GM19328 (cell line): ENCODE measurements at regions not wholly inside any gene's neighbourhood (a gene's known extent, or its start where the extent isn't known, plus 50 kb on each side); places are given as distances from the start of the nearest gene placed in this dataset.

Experiments used
- ATAC-seq: cut with Tn5 transposase; IDR thresholded peaks from one replicate; pipeline ENCODE4 v1.9.1; 2021; ENCODE audit warnings: mild to moderate bottlenecking, moderate library complexity; ENCODE audit not compliant: unreplicated experiment

DNA sequence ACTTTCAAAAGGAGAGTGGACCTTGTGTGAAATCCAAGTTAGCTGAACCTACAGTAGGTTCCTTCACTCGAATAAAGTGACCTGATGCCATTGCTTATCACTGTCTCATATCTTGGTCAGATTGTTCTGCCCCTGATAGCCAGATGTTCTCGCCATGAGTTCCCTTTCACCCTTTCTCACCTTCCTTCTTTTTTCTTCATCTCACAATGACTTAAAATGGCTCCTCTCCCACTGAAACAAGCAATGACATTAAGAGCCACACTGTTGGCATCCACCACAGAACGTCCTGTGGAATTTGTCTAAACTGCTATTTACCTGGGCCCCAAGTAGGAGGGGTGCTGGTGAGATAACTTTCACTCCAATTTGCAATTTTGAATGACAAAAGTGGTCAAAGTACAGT, 227.6 kb upstream of the PPP1R2C start:
- no peak for ATAC-seq

DNA sequence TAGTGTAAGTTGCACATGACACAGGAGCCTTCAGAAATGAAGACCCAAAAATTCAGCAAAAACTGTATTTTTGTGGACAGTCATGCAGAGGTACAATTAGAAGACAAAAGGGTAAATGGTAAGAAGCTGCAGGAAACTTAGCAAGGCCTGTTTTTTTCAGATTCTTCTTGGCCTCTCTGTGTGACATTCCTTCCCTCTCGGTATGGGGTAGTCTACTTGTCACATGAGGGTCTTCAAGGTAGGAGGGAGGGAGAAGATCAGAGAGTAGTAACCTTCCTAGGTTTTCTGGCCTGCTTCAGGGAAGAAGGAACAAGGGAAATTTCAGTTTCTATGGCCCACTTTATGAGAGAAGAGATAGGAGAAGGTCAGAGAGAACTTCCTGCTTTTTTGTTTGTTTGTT, 230.4 kb upstream of the PPP1R2C start:
- no peak for ATAC-seq

DNA sequence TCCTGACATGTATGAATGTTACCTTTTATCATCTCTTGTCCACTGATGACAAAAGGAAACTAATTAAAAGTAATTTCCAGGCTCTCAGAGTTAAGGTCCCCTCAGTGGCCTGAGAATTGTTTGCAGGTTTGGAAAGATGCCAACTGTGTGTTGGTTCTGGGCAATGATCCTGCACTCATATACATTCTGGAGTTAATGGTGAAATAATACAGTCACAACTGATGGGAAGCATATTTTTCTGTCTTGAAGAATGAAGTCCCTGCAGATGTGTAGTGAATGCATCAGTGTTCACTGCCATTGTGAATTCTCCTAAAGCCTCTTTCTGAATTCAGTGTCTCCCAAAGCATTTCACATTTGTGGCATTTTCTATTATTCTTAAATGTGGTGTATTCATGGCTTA, 238.1 kb upstream of the PPP1R2C start:
- ATAC-seq = no peak

DNA sequence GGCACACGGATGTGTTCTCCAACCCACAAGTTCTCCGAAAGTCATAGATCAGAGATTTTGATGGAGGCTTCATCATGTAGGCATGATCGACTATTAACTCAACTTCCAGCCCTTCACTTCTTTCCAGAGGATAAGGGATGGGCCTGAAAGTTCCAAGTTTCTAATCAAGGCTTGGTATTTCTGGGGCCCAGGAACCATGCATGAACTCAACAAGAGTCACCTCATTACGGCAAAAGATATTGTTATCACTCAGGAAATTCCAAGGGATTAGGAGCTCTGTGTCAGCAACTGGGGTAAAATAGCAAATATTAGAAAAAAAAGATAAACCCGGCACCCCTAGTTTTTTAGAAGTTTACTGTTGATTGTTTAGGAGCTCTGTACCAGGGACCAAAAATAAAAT, 240.1 kb upstream of the PPP1R2C start:
- no peak for ATAC-seq

DNA sequence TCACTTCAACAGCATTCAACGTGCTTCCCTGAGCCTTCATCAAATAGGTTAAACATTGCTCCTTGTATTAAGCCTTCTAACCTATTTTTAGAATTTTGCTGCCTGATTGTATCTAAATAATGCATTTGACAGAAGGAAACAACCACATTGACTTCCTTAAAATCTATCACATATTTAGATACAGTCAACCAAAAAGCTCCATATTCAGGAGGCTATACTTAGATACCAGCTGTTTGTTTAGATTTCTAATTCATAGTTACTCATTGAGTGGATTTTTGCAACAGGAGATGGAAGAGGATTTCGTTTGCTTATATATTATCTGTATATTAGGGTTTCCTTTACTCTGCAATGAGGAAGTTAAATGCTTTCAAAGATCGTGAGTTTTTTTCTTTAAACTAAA, 241.1 kb upstream of the PPP1R2C start:
- ATAC-seq = no peak

DNA sequence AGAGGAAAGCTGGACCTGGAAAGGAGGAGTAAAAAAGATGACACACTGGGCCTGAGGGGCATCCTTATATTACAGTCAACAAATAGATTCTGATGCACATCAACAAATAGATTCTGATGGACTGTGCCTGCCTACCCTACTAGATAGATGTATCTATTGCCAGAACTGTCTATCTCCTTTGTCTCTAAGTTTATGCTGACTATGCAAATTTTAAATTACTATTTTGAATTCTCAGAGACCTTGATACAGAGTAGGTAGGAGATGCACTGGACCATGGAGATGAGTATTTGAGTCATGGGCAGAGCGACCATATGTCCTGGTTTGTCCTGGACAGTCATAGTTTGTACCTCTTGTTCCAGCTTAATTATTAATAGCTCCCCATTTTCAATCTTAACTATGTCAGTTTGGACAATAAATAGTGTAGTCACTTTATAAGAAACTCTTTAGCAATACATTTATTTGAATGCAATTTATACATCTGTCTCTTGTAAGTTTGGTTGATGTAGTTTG, 247.9 kb upstream of the PPP1R2C start:
- no peak for ATAC-seq

DNA sequence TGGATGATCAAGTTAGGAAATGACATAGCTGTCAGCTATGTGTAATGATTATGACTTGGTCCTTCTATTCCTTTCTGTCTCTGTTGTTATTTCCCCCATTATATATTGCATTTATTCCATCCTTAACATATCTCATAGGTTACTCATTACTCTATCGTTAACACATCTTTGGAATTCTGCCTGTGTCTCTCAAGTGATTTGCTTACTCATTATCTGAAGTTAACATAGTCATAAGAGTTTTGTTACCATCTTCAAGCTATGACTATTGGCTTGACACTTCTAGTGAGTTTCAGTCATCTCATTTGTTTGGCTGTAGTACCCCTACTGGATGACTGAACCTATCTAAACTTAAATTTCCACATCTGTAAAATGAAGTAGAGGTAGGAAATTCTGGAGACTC, 286.1 kb upstream of the PPP1R2C start:
- ATAC-seq = no peak

DNA sequence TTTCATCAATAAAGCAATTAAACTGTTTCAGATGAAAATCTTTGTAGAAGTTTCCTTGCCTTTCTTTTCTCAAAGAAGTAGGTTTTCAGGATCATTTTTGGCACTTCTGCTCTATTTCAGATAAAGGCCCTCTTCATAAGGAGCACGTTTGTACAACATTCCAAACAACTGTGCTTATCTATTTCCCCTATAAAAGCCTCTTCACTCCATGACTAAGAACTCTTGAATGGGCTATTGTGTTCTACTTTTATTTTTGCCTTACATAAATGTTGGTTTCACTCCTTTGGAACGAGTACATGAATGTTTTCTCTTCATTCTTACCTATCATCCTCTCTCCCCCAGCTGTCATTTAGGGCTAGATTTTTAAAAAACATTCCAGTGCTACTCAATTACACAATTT, 288.0 kb upstream of the PPP1R2C start:
- no peak for ATAC-seq

DNA sequence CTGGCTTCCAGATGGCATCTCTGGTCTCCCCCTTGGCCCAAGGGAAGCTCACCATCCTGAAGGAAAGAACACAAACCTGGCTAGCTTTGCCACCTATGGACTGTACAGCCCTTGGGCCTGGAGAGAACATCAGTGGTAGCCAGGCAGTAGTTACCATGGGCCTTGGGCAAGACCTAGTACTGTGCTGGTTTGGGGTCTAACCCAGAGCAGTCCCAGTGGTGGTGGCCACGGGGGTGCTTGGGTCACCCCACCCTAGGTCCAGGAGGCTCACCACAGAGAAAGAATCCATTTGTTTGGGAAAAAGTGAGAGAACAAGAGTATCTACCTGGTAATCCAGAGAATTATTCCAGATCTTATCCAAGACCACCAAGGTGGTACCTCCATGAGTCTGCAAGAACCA, 290.7 kb upstream of the PPP1R2C start:
- ATAC-seq = no peak

DNA sequence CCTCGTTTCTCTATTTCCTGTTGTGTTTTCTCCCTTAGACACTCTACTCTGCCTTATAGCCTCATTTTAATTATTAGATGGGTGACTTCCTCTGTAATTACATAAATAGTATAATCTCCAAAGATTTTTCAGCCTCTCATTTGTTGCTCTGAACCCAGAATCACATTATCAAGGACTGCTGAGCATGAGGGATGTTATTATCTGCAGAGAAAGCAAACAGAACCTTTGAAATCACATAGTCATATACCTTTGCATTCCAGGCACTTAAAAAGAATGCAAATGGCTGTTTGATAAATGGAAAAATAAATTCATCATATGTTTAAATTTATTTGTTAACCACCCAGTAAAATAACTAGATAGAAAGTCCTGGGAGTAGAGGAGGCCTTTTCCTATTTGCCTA, 305.1 kb upstream of the PPP1R2C start:
- ATAC-seq = no peak

DNA sequence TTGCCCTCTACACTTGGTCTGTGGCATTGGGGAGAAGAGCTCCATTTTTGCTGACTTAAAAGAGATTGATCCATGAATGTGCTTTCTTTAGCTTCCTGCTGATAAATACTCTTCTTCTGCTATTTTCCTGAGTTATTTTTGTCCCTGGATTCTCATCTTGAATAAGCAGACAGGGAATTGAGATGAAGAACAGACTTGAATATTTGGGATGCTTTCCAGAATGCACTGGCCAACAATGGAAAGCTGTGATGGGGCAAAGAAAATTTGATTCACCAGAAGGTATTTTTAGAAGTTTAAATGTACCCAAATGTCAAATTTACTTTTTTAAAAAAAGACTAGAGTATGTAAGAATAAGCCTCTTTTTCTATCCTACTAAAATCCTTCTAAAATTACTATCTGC, 309.9 kb upstream of the PPP1R2C start:
- no peak for ATAC-seq

DNA sequence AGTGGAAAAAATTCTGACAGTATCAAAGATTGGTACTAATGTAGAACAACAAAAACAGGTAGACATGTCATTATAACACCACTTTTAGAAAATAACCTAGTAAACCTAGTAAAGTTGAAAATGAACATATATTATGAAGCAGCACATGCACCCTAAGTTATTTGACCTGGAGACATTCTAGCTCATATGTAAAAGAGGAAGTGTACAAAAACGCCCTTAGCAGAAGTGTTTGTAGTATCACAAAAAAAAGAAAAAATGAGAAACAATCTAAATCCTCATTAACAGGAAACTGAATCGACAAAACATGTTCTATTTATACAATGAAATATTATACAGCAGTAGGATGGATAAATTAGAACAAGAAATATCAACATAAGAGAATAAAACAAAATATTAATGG, 318.9 kb upstream of the PPP1R2C start:
- no peak for ATAC-seq

DNA sequence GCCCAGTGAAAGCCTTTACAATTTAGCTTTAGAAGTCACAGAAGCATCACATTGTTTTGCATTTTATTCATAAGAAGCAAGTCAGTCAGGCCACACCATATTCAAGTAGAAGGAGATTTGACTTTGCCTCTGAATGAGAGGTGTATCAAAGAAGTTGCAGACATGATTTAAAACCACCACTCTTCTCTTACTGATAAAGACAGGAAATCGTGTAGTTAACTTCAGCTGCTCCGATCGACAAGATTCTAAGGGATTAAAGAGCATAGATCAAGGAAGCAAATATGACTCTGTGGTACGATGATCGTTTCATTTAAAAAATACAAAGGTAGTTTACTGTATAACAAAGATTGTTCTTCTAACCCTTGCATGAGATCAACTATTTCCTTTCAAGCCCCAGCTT, 328.0 kb upstream of the PPP1R2C start:
- ATAC-seq = no peak

DNA sequence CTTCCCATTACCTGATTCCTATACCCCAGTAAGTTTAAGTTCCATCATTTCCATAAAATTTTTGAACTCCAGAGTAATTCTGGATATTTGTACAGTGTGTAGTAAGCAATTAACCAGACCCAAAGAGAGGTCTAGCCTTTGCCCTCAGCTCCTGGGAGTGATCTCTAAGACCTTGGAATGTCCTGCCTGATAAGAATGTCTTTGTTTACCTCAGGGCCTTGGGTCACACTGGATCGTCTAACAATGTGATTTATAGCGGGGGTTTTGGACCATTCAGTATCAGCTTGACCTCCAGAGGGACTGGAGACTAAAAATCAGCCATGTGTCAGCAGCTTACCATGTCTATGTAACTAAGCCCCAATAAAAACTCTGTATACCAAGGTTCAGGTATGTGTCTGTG, 330.9 kb upstream of the PPP1R2C start:
- no peak for ATAC-seq

DNA sequence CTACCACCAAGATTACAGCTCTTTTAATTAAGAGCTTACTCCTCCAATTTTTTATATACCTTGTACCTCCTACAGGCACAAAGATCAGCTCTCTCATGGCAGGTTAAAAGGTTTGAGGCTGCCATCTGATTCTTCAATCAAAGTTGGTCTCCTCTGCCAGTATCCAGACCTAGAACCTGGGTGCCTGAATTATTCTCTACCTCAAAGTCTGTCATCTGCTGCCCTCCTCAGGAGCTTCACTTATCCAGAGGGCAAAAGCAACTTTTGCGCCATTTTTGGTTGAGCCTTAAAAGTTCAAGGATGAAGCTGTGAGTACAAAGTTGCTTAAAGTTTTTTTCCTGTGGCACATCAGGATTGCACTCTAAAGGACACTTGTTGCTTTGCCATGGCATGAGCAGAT, 343.7 kb upstream of the PPP1R2C start:
- ATAC-seq = no peak

DNA sequence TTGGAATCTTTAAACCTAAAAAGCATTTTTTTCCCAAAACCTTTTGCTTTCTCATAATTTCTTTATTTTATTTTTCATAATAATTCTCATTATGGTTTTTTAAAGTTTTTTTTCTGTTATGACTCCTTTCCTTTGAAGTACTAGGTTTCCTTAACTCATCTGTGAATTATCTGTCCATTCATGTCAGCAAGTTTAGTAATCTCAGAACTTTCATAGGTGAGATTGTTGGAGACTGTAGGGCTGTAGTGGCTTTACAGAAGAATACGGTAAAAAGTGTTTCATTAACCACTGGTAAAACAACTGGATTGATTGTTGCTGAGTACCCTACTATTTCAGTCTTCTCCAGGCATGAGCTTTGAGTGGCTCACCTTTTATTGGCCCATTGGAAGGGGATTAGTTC, 361.7 kb upstream of the PPP1R2C start:
- ATAC-seq = no peak

DNA sequence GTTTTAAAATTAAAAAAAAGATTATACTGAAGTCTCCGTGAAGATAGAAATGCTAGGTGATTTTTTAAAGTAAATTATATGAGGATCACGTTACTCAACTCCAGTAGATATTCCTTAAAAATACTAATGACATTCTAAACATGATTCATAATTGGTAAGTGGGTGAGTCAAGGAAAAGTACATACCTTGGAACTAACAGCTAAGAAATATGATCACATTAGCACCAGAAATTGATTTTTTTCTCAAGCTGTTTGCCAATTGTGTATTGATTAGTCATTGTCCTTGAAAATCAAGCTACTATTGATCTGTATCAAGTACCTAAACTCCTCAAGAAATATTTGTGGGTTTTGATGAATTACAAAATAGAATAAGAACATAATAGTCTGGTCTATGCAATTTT, 362.6 kb upstream of the PPP1R2C start:
- ATAC-seq = no peak

DNA sequence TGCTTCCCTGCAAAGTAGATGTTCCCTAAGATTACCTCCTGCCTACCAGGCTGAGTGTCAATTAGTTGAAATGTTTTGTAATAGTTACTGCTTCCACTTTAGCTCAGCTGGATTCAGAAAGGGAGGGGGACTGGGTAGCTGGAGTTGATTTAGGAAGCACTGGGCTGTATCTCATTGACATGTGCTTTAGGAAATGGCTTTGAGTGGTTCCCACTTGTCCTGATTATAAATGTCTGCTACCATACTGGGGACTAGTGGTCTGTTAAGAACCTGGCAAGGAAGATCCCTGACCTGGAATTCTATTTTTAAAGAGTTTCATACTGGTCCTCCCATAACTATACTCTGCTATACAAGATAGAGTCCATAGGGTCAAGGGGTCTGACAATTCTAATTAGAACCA, 363.9 kb upstream of the PPP1R2C start:
- no peak for ATAC-seq

DNA sequence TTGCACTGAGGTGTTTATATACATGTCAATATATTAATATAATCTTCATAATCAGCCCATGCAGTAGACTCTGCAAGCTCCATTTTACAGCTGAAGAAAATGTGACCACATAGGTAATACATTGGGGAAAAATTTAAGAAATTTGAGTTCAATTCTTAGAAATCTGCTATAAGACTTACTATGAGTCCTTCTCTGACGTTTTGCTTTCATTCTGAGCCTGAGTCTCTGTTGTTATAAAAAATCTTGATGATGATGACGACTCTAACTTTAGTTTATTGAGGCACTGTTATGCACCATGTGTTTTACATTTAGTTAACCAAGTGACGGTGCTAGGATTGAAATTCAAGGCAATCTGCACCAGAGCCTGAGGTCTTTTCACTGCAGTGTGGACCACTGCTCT, 370.3 kb upstream of the PPP1R2C start:
- ATAC-seq = no peak

DNA sequence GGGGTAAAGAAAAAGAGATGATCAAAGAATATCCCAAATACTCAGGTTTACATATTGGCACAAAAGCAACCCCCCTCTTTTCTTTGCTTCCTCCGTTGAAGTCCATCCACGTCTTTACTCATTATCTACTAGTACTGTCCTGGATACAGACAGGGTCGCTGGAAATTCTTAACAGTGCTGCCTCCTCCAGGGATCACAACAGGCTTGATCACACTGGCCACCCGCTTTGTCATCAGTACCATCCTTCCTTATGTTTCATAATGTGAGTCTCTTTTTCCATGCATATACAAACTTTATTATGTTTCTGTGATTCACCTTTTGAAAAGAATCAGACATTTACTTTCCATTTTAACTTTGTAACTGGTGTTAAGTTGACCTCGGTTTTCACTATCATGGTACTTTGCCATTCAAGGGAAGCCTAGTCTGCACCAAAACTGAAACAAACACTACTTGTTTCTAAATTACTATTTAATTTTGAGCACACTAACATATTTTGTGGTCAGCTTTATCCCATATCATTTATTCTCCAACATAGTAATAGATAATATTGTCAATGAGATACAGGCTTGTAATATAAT, 387.5 kb upstream of the PPP1R2C start:
- no peak for ATAC-seq

DNA sequence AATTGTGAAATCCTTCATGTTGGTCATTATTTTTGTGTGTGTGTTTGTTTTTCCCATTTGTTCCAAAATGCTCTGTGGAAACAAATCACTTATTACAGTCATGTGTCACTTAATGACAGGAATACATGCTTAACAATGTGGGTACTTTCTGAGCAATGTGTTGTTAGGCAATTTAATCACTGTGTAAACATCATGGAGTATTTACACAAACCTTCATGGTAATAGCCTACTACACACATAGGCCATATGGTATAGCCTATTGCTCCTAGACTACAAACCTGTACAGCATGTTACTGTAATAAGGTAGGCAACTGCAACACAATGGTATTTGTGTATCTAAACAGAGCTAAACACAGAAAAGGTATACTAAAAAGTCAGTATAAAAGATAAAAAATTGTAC, 388.9 kb upstream of the PPP1R2C start:
- ATAC-seq = no peak

DNA sequence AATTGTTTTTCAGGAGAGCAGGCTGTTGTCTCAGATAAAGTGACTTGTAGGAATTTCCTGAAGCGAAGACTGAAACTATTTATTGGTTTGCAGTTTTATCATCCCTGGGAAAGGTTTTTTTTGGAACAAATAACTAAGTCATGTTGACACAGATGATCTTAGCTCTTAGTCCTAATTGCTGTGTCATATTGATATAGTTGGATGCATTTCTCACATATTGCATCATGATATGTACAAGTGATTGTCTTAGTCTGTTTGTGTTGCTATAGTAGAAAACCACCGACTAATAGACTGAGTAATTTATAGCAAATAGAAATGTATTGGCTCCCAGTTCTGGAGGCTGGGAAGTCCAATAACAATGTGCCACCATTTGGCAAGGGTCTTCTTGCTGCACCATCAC, 397.5 kb upstream of the PPP1R2C start:
- ATAC-seq = no peak

DNA sequence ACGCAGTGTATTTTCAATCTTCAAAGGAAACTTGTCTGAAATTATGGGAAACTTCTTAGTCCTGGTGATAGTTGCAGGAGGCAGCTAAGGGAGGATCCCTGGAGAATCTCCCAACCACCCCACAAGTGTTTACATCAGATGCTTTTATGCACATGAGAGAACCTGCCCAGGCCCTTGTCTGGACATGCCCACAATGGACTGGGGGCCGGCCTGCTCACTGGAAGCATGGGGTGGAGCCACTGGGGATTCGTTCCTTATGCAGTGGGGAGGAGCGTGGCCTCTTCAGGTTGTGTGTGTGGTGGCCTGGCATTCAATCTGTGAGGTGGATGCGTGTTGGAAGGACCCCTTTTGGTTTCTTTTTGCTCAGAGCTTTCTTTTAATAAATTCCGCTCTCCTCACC, 398.7 kb upstream of the PPP1R2C start:
- ATAC-seq = no peak

DNA sequence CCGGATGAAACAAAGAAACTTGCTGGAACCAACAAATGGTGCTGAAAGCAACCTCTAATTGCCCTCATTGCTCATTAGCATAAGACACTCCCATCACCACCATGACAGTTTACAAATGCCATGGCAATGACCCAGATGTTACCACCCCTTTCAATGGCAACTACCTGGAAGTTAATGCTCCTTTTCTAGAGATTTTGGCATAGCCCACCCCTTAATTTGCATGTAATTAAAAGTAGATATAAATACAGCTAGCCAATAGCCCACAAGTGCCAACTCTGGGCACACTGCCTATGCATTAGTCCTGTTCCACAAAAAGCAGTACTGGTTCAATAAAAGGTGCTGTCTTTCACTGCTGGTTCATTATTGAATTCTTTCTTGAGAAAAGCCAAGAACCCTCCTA, 410.3 kb upstream of the PPP1R2C start:
- no peak for ATAC-seq
